ENCODE measurements at regions not wholly inside any gene's neighbourhood (a gene's known extent, or its start where the extent isn't known, plus 50 kb on each side); places are given as distances from the start of the nearest gene placed in this dataset.
A peak's percentile ranks its signal among the peaks of the same experiment; 100 is the strongest.

GRCh38 chr16:54431041-54431996 lies 144.7 kb upstream of the IRX3 start:
- no peak for DNase-seq

DNA sequence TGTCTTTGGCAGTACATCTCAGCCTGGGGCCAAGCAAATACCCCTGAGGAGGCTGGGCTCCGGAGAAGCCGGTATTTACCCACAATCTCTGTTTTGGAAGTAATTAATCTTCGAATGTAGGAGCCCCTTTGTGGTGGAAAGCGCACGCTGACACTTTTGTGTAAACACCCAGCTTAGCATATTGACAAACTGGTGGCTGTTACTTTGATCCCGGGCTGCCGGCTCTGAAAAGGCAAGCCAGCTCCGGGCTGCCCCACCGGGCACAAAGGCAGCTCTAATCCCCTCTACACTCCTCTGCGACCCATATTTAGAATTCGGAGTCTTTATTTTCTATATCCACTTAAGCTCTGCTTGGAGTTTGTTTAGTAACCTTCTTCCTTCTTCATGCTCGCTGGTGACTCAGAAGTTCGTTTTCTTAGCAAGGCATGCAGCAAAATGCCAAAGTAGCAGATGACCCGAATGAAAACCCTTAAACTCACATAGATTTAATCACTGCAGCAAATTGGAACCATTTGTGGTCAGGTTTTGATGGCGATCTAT lies 144.0 kb upstream of the IRX3 start:
- peak; percentile 8 for DNase-seq

DNA sequence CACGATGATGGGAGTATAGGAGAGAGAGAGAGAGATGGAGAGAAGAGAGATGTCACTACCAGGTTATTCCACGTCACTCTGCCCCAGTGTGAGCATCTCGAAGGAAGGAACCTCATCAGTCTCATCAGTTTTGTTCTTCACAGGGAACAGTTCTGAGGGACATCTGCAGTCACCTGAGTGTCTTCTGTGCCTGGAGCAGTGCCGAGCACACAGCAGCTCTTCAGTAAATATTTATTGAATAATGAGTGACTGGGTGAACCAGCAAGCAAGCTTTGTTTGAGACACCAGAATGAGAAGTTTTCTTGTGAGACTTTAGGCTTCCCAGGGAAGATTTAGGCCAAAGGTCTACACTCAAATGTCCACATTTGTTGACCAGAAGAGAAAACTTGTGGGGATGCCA lies 142.4 kb upstream of the IRX3 start:
- DNase-seq, result no peak

- no peak for DNase-seq
Observed at GRCh38 chr16:54426553-54426849, 139.9 kb upstream of the IRX3 start.

DNA sequence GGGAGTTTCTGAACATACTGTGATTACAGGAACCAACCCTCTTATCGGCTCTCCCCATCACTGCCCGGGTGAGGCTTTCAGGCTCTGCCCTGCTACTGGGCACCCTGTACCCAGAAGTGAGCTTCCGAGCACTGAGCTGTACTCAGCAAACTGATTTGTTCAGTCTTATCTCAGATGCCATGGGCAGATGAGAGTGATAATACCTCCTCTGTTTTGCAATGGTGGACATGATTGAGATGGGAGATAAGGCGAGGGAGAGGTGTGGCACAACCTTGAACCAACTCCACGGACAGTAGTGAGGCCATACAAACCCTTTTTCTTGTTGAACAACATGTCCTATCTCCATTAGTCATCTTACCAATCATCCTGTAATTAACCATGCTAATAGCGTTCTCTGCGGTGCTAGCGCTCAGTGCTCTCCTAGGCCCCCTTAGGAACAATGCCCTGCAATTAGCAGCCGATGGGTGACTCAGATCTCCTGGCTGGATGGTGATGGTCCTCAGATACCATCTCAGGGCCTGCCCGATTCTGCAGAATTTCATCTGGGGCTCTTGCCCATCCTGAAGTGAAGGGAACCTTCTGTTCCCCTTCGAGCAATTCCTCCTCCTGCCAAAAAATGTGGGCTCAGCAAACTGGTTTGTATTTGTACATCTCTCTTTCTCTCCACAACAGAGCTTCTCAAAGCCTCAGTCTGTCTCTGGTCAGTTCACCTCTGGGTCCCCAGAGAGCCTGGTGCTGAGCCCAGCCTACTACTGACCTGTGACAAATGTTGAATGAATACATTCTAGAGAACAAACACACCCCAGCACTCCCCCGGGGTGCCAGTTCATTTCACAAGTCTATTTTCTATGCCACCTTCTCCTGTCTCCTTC lies 139.3 kb upstream of the IRX3 start:
- DNase-seq, result no peak

GRCh38 chr16:54425068-54425467 lies 138.5 kb upstream of the IRX3 start:
- DNase-seq, result no peak

DNA sequence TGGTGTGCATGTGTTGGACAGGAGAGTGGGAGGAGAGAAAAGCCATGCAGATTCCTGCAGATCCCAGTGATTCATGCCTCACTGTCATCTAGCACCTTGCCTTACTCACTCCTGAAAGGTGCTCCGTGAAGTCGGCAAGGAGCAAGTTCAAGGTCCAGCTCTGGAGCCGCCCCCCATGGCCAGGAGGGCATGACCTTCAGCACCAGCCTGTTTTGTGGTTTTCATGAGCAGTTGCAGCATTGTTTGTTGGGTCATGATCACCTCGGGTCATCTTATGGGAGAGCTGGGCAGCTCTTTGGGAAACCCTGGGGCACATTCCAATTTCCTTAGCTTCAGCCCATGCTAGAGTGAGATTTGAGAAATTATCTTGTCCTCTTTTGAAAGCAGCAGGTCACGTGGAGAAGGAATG lies 137.5 kb upstream of the IRX3 start:
- DNase-seq, result no peak

GRCh38 chr16:54422569-54422978 lies 136.0 kb upstream of the IRX3 start:
- no peak for DNase-seq

DNA sequence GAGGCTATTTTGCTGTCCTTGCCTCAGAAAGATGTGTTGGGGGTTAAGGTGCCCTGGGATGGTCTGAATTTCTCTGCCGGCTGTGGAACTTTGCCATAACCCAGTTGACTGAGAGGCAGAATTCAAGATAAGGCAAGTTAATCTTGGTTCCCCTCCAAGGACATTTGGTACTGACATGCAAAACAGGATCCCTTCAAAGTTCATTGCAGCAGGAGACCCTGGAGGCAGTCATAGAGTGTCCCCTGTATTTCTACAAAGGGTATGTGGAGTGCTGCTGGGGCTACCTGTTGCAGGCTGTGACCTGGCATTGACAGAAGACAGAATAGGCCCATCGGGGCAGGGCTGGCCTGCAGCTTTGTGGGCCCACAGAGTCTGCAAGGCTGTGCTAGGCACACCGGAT lies 135.6 kb upstream of the IRX3 start:
- DNase-seq, result no peak

DNA sequence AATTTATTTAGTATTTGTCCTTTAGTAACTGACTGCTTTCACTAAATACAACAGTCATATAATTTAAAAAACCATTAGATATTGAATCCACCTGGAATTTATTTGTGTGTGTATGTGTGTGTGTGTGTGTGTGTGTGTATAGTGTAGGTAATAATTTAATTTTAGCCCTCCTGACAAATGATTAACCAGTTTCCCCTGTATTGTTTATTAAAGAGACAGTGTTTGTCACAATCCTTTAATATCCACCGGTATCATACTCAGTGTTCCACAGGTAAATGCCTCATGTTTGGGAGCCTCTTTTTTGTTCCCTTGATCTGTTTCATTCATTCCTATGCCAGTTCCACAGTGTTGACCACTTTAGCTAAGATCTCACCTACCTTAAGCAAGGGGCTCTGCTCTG lies 134.6 kb upstream of the IRX3 start:
- DNase-seq, result no peak

- DNase-seq, result no peak
Observed at GRCh38 chr16:54418903-54419302, 132.3 kb upstream of the IRX3 start.

GRCh38 chr16:54417384-54417783 lies 130.8 kb upstream of the IRX3 start:
- peak; percentile 26 for DNase-seq

DNA sequence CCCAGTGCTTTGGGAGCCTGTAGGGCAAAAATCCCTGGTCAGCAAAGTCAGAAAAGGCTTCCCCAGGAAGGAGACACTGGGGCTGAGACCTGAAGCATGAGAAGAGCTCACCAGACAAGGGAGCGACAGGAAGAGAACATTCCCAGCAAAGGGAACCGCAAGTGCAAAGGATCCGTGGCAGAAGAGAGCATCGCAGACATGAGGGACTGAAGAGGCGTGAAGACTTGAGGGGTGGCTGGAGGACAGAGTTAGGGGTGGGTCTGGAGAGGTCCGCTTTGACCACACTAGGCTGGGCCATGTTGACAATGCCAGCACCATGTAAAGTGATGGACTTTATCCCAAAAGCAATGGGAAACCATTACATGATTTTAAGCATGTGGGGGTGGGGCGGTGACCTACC lies 128.1 kb upstream of the IRX3 start:
- no peak for DNase-seq

GRCh38 chr16:54412777-54413455 lies 126.3 kb upstream of the IRX3 start:
- no peak for DNase-seq

DNA sequence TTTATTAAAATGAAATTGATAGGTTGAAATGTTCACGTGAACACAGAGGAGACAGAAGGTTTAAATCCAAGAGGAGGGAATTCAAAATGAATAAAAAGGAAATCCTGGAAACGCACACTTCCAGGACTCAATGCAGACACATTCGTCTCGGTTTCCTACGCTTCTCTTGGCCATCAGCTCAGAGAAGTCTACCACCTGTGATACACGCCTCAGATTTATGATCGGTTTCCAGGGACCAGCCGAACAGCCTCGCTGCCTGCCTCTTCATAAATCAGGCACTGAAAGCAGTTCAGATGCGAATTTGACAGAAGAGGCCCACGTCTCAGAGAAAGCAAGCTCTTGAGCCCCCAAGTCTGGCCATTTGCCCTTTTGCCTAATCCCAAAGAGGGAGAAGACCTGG lies 125.5 kb upstream of the IRX3 start:
- no peak for DNase-seq

- no peak for DNase-seq
Observed at GRCh38 chr16:54411544-54411943, 125.0 kb upstream of the IRX3 start.

DNA sequence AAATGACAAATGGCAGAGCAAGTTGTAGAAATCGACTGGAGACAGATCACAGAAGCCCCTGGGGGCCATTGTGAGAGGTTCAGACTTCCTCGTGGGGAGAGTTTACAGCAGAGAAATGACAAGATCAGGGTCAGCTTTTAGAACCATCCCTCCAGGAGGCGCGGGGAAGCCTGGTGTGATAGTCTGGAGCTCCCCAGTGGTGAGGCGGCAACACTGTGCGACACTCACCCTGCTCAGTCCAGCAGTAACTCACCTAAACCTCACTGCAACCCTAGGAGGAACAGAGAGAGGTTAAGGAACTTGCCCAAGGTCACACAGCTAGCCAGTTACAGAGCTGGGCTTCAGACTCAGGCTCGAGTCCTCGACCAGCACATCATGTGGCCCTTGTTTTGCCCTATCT lies 123.4 kb upstream of the IRX3 start:
- DNase-seq, result no peak

DNA sequence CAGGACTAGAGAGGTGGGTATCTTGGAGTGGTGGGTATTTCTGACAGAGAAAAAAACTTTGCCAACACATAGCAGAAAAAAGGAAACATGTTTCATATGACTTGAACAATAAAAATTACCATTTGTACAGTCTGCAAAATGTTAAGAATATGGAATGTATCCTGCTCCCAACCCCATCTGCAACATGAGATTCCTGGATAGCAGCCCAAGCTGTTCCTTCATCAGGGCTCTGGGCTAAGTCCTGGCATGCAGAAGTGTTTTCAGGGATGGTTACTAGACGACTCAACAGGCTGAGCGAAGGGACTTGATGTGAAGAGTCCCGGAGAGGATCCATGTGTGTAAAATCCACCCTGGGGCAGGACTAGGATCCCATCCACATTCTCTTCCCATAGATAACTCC lies 121.0 kb upstream of the IRX3 start:
- DNase-seq, result no peak

- no peak for DNase-seq
Observed at GRCh38 chr16:54405478-54405877, 118.9 kb upstream of the IRX3 start.

GRCh38 chr16:54403580-54403979 lies 117.0 kb upstream of the IRX3 start:
- no peak for DNase-seq

- DNase-seq, result no peak
Observed at GRCh38 chr16:54402873-54403272, 116.3 kb upstream of the IRX3 start.

DNA sequence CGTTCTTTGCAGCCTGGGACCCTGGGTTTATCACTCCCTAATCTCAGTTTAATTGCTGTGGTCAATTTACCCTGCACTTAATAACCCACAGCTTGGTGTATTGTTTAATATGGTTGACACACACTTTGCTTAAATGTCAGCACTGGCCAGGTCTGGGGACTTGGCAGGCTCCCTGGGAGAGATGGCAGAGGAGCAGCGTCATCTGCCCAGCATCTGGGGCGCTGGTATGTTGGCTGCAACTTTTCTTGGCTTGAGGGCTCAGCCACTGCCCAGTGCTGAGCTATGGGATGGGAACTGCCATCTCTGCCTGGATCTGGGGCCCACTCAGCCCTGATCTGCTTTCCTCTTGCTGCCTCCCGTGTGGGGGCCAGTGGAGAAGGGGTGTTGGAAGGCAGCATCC lies 115.7 kb upstream of the IRX3 start:
- no peak for DNase-seq

GRCh38 chr16:54400261-54400660 lies 113.7 kb upstream of the IRX3 start:
- no peak for DNase-seq
